ENCODE measurements at regions not wholly inside any gene's neighbourhood (a gene's known extent, or its start where the extent isn't known, plus 50 kb on each side); places are given as distances from the start of the nearest gene placed in this dataset.
A peak's percentile ranks its signal among the peaks of the same experiment; 100 is the strongest.

DNA sequence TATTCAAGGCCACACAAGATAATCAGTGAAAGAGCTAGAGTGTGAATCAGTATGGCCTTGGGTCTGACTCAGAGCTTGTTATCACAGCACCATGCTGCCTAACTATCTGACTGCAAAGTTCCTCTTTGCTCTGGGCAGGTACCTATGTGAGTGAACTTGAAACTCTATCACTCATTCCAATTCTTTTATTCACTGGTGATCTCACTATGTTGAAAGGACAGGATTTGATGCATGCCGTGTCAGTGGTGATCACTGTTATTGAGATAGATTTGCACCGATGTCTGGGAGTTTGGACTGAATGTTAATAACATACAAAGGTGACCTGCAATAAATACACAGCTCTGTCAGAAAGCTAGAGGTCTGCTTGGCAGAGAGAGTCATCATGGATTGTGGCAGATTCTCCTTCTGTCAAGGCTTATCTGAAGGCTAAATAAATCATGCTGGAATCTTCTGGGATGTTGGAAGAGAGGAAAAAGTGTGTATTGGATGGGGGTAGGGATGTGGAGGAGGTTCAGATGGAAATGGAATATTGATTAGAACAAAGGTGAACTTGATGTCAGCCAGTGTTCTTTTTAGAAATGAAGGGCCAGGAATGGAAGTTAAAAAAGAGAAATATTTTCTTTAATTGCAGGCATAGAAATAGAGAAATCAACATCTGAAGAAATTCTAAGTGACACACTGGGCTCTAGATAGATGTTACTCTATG is 91.8 kb upstream of the TNC start:
- no peak for DNase-seq (ENCODE audit: low spot score)

DNA sequence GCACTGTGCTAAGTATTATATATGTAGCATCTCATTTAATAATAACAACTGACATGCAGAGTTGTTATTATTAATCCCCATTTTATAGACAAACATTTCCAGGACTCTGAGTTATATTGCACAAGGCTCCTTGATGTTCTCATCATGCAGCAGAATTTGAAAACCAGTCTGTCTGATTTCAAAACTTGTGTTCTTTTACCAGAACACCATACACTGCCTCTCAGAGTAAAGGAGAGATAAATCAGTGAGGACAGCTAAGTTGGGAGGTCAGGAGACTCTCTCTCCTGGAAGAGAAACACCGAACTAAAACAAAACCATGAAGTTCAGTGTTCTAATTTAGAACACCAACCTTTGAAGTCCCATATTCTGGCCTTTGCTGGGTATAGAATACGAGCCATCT is 92.7 kb upstream of the TNC start:
- DNase-seq (ENCODE audit: low spot score): no peak

DNA sequence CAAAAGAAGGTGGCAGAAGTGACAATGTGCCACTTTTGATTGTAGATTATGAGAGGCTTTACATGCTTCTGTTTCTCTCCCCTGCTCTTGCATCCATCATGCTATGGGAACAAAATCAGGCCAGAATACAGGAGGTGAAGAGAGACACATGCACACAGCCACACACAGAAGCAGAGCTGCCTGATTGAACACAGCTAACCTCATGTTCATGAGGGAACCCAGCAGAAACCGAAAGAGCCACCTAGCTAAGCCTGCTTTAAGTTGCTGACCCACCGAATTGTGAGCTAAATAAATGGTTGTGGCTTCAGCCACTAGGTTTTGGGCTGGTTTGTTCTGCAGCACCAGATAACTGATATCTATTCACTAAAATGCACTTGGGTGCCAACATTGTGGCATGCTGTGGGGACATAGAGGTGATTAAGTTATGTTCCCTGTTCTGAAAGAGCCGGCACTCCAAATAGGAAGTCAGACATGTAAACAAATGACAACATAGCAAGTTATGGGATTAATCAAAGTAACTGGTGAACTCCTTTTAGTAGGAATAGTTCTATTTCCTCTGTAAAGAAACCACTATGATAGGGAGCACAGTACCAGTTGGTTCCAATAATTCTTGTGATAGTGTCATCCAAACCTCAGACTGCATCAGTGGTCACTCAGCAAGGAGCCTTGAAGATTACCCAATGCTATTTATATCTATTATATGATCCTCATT is 93.6 kb upstream of the TNC start:
- DNase-seq (ENCODE audit: low spot score): peak; percentile 64

DNA sequence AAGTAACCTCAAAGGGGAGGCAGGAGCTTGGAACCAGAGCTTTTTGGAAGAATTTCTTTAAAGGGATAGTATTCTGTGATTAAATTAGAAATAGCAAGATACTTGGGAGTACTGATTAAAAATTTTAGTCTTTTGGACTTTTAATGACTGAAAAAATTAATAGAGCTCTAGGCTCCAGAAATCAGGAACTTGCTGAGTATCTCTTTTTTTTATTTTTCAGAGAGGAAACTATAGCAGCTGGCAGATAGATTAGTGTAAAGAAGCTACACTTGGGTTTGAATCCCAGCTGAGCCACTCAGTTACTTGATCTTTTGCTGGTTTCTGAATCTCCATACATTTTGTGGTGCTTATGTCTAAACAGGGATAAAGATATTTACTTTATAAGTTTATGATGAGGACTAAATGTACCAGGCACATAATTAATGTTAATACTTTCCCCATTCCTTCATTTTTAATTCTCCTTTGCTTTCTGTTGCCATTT is 94.2 kb upstream of the TNC start:
- no peak for DNase-seq (ENCODE audit: low spot score)

DNA sequence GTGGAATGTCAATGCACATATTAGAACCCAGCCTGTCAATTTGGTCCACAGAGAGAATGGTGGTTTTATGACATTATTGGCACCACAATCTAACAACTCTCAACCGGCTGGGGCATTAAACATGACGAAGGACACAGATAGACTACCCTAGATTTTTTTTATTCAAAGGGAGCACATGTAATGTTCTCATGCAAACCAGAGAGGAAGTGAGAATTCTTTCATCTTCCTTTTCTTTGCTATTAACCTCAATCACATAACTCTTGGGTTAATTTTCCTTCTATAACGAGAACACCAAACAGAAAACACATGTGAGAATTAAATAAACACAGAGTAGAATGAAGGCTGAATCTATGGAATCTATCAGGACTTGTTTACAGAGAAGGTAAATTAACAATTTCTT is 94.9 kb upstream of the TNC start:
- DNase-seq (ENCODE audit: low spot score): no peak

DNA sequence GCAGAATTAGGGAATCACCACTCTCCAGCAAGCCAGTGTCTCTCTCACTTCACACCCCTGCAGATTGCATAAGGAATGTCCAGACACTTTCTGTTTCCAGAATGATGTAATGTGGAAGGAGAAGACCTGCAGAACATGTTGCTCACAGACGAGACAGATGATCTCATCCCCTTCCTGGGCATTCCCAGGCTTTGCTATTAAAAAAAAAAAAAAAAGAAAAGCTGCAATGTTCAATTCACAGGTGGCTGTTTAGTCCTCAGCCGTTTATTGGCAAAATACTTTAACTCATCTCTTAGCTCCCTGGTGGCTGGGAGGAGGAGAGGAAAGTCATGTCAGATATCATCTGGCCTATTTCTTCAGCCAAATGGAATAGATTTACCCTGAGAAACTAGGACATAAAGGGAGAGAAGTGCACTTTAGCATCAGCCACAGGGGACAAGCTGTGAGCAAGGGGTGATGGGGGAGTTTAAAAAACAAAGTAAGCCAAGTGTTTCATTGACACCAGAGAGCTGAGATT is 95.9 kb upstream of the TNC start:
- DNase-seq (ENCODE audit: low spot score): peak; percentile 89

DNA sequence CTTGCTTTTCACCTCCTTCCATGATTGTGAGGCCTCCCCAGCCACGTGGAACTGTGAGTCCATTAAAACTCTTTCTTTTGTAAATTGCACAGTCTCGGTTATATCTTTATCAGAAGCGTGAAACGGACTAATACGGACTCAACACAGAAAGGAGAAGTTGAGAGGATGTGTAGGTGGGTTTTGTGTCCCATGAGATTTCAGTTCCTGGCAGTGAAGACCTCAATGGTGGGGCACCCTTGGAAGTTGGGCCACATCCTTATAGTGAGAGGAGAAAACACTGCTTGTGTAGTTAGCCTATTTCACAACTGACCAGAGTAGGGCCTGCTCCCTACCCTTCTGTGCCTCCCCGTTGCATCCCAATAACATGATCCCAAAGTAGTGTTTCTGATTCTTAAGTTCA is 98.9 kb upstream of the TNC start:
- no peak for DNase-seq (ENCODE audit: low spot score)

DNA sequence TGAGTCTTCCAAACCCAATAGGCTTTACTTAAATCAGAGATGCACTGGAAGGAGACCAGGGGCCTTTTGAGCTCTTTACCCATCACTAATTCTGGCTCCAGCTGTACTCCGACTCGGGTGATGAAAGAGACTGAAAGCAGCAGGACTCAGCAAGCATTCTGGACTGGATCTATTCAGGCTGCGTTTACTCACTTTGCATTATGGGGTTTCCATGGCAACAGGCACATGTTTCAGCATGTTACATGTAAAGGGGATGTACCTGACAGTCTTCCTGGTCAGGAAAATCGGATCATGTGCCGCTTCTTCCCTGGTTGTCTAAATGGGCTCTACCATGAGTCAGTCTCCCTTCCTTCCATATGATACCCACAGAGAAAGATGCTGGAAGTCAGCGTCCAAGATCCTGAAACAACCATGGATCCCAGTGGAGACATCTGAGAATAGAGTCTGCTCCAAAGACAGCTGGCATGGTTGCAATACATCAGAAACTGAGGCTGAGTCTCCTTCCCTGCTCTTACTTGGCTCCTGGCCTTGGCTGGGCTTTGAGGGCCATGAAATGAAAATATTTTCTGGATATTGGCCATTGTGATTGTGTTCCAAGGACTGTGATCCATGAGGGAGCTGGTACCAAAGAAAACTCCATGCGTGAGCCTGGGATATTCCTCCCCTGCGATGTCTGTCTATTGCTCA is 102.5 kb upstream of the TNC start:
- no peak for DNase-seq (ENCODE audit: low spot score)

DNA sequence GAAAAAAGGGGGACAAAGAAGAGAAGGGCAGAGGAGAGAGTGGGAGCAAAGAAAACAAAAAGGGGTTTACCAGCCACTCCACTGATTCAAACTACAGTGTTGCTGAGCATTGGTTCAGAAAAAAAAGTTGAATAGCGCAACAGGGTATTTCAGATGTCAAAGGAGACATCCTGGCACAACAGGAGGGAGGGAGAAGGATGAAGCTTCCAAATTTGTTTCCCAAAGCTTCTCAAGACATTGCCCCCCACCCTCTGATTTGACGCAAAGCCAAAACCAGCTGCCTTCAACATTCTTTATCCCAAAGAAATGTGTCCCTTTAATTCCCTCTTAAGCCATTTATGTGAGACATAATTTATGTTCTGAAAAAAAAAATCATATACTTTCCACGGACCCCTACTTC is 105.5 kb upstream of the TNC start:
- DNase-seq (ENCODE audit: low spot score): no peak

DNA sequence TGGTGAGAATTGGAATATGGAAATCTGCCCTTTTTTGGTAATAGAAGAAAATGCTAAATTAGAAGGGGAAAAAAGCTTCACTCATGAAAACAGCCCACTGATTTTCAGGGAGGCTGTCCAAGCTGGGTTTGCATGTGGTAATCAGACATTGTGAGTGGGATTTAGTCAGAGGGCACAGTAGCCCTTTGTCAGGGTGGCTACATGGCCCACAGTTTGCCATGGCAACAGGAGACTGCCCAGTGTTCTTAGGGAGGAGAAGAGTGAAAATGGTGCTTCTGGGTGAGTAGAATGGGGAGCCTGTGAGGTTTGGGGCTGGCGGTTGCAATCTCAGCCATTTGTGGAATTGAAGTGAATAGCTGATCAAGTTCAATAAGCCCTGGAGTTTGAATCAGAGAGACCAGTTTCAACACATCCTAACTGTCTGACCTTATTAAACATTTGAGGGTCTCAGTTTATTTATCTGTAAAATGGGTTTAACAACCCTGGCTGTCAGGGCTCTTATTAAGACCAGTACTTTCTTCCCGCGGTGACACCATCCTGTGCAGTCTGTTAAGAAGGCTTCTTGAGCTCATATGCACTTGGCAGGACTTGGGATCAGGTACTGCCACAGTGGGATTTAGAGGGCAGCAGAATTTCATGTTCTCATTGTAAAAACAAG is 107.6 kb upstream of the TNC start:
- DNase-seq (ENCODE audit: low spot score): no peak

DNA sequence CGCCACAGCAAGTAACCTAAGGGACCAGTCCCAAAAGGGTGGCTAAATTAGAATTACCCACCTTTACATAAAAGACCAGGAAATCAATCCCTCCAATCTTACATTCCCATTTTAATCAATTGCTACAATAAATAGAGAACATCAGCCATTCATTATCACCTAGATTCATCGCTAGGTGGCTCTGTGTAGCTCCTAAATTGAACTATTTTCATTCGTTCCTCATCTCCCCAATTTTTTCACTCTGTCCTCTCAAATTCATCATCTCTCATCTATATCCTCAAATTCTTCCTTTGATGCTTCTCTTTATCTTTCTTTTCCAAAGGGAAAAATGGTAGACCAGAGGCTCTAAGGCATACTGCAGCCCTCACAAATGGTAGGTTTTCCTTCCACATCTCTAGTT is 108.2 kb upstream of the TNC start:
- DNase-seq (ENCODE audit: low spot score): no peak

DNA sequence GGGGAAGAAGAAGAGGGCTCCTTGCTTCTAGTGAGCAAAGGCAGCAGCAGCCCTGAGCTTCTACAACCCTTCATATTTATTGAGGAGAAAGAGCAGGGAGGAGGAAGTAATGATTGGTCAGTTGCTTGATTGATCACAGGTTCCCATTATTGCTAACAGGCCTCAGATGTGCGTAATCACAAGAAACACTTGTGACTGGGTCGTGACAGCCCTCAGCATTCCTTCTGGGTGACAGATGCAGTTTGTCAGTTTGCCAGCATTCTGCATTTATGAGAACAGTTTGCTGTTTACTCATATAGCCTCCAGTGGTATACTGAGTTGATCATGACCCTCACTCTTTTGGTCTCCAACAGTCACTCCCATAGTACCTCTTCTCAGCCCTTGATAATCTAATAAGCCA is 111.5 kb upstream of the TNC start:
- DNase-seq (ENCODE audit: low spot score): no peak

DNA sequence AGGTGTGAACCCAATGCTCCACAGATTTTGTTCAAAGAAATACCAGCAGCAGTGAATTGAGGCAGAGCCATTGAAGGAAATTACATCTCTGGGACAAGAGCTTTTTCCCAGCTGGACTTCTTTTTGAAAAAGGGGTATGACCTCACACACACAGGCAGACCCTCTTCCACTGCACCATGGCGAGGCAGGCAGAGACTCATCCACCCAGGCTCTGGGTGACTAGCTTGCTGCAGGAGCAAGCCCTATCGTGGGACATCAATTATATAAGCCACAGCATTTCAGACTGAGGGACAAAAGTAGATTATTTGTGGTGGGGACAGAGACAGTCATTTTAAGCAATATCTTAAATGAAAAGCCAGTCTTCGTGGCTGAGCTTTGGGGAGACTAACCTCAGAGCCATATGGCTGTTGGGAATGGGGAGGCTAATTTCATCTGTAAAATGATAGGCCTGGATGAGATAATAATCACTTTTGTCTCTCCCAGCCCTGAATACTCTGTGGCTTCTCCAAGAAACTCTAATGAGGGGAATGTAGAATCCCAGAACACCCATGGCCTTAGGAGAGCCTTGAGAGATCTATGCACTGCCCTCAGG is 113.1 kb upstream of the TNC start:
- DNase-seq (ENCODE audit: low spot score): no peak

DNA sequence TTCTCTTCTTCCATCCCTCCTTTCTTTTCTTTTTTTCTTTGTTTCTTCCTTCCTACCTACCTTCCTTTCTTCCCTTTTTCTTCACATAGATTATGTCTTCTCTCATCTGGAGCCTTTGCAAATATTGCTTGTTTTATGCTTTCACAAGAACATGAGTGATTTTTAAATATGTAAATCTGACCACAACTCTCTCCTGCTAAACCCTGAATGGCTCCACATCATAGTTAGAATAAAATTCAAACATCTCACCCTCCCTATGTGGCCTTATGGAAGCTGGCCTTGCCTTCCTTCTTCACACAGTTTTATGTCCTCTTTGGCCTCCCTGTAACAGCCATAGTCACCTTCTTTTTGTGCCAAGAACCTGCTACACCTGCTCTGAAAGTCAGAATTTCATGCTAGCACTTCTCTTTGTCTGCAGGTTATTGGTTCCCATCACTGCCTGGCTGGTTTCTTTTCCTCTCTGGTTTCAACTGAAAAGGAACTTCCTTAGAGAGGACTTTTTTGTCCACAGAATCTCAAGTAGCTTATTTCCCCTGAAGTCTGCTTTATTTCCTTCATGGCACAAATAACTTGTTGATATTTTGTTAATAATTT is 114.3 kb upstream of the TNC start:
- no peak for DNase-seq (ENCODE audit: low spot score)

DNA sequence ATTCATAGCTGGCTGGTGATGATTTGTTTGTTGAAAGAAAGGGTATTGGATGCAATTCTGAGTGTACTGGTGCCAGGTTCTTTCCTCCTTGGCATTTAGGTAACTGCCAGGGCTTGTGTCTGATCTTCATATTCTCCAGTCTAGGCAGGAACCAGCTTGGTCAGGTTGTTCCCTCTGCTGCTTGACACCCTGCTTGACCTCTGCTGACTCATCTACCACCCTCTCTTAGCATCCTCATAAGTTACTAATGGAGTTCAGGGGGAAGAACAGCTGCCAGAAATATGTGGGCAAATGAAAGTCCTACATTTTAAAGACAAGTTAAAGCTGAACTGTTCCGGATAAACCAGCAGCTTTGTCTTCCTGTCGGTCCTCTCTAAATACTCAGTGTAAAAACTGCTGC is 116.1 kb upstream of the TNC start:
- peak; percentile 68 for DNase-seq (ENCODE audit: low spot score)

DNA sequence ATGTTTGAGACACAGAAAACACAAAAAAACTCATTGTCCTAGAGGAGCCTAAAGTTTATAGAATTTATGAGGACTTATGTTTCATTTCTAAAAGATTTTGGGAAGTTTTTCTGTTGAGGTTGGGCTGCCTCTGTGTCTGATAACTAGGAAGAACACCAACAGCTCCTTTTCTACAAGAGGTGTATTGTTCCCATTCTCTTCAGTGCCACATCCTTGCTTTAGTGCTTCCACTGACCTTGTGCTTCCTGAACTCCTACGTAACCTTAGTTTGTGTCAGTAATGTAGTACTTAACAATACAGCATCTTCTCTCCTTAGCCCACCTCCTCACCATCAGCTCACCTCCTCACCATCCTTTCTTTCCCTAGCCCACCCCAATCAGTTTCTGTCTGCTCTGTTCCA is 117.3 kb upstream of the TNC start:
- DNase-seq (ENCODE audit: low spot score): no peak

DNA sequence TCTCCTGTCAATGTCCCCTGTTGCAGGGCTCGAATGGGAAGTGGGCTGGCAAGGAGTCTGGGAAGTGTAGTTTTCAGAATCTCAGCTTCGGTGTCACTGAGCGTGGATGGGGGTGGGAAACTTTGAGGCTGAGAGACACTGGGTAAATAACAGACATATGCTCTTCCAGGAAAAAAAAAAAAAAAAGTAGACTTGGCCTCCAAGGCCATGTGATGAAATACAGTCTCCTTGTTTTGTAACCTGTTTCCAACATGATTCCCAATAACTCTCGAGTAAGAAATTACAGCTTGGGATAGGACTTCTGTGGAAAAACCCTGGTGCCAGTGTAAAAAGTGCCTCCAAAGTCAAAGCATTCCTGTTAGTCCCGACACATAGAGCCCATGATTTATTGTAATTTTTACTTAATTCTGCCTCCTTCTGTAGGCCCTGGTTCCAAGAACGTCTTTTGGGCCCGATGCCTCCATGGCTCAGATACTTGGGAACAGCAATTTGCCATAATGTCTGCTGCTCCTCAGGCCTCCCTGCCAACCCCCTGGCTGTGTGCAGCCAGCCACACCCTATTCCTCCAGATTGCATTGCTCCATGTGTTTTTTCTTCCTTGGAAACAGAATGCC is 119.5 kb upstream of the TNC start:
- DNase-seq (ENCODE audit: low spot score): peak; percentile 39

DNA sequence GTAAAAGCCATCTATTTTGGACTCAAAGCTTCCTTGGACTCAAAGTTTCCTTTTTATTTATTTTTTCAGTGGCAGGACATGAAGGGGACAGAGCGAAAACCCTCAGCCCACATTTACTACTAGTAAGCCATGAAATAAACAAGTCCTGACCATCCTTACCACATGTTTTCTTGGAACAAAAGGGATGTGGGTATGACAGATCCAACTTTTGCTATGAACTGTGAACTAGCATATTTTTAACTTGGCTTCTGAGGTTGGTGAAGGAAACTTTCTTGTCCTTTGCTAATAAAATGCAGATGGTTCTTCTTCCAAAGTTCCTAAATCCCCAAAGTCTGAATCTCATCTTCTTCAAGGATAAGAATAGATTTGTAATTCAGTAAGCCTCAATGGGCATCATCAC is 122.7 kb upstream of the TNC start:
- DNase-seq (ENCODE audit: low spot score): no peak

DNA sequence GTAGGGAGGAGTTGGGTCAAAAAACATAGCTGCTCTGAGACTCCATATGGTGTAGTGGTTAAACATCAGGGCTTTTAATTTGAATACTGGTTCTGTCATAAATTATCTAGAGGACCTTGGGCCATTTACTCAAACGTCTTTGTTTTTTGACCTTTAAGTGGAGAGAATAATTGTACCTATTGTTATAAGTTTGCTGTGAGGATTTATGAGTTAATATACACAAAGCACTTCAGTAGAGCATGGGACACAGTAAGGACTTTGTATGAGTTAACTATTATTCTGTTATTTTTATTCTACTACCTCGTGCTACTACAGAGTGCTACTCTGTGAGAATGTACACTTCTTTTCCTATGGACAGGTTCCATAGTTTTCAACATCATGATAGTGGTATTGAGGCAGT is 123.7 kb upstream of the TNC start:
- no peak for DNase-seq (ENCODE audit: low spot score)

DNA sequence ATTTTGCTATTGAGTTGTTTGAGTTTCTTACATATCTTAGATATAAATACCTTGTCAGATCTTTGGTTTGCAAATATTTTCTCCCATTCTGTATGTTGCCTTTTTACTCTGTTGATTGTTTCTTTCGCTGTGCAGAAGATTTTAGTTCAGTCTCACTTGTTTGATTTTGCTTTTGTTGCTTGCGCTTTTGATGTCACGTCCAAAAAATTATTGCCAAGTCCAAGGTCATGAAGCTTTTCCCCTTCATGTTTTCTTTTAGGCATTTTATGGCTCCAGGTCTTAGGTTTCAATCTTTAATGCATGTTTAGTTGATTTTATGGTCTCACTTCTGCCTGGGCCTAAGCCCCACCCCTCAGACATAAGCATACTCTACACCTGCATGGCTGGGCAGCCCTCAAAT is 131.5 kb upstream of the TNC start:
- no peak for DNase-seq (ENCODE audit: low spot score)

DNA sequence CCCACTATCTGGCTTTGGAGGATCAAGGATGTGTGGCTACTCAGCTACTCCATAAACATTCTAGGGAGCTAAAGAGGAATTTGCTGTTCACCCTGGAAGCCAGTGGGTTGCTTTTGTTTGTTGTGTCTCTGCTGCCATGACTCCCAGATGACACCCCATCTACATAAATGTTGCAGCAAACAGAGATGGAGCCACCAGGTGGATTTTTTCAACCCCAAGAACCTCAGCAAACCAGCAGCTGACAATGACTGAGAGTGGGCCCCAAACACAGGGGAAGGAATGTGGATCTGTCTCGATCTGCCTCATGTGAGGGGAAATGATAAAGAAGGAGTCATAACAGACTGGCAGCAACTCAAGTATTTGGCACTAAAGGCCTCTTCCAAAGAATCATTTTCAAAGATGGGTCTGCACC is 132.7 kb upstream of the TNC start:
- peak; percentile 85 for DNase-seq (ENCODE audit: low spot score)

All from AG20443 (cell line).